Adrenal gland (tissue), 9 donors: ENCODE measurements at regions not wholly inside any gene's neighbourhood (a gene's known extent, or its start where the extent isn't known, plus 50 kb on each side); places are given as distances from the start of the nearest gene placed in this dataset.

ENCODE experiments used
- DNase-seq, 7 donors: peaks; one replicate each; pipeline ENCODE4 v3.0.0-alpha.2; 2019 to 2020
- H3K27ac ChIP-seq, 5 donors: fragments of 200-600 bp; sonication (generic) in 4 of 5; 1 replicate in 3 of 5; 2 replicates in 2 of 5; pipeline versions ENCODE4 v1.5.1 to v1.8.0; 2016 to 2020; ENCODE audit warnings: mild to moderate bottlenecking in 1 of 5
- H3K27me3 ChIP-seq: fragments of 200-600 bp; 2 replicates; pipeline ENCODE4 v1.8.0; 2021
- H3K36me3 ChIP-seq, 2 donors: fragments of 200-600 bp; replicated peaks in 1 of 2; 1 replicate in 1 of 2; 2 replicates in 1 of 2; pipeline versions ENCODE4 v1.5.1 to v1.8.0; 2018 to 2022
- H3K4me1 ChIP-seq, 2 donors: fragments of 200-600 bp; replicated peaks in 1 of 2; 1 replicate in 1 of 2; 2 replicates in 1 of 2; pipeline versions ENCODE4 v1.5.1 to v1.8.0; 2018 to 2021
- H3K4me3 ChIP-seq, 4 donors: fragments of 200-600 bp; sonication (generic) in 3 of 4; one replicate each; pipeline ENCODE4 v1.5.1; 2016 to 2018
- H3K9me3 ChIP-seq, 3 donors: fragments of 200-600 bp; sonication (generic) in 1 of 3; replicated peaks in 1 of 3; 1 replicate in 2 of 3; 2 replicates in 1 of 3; pipeline versions ENCODE4 v1.5.1 to v1.8.0; 2016 to 2021
- CTCF ChIP-seq, 6 experiments: fragments of 450-650 bp in 4 of 6; fragments of 200-600 bp in 2 of 6; sonication (generic) in 1 of 6; IDR thresholded peaks; 1 replicate in 5 of 6; 2 replicates in 1 of 6; pipeline versions ENCODE4 v1.5.1 to v1.8.0; 2016 to 2021; ENCODE audit warnings: antibody characterized with exemption in 6 of 6, mild to moderate bottlenecking in 2 of 6, moderate library complexity in 1 of 6
- POLR2A ChIP-seq, 2 donors: fragments of 450-650 bp; IDR thresholded peaks; one replicate each; pipeline ENCODE4 v1.6.1; 2017; ENCODE audit warnings: antibody characterized with exemption in 2 of 2, mild to moderate bottlenecking in 2 of 2, moderate library complexity in 1 of 2
- WGBS, 4 donors: extraction: QIAGEN DNeasy Blood & Tissue Kit in 2 of 4; methylation state at CpG; one replicate each; pipeline versions ENCODE4 v1.1.5 to v1.1.7; 2013 to 2017; 5-methylcytosine and 5-hydroxymethylcytosine counted together
- intact Hi-C, 2 donors: fragments of 100-400 bp; cut with DNase I; formaldehyde crosslinking; loops; one replicate each; pipeline versions ENCODE4 v1.14.1 to v1.15.0; 2022 to 2023
- donor health status: healthy with polysubstance abuse.
- donor health status: Bipolar disorder and iron deficiency.
- donor health status: DM: yes; HTN: yes; CAD: no.
- donor health status: DM: no; HTN: no; CAD: no.
- donor health status: DM: no; HTN: no; CAD: no.

- Histone ChIP-seq H3K9me3 (no peaks in the 10 kb centered on the region), H3K27ac (no peak overlapping the region), H3K4me3 (no peak overlapping the region), H3K27me3 (no peaks in the 10 kb centered on the region), H3K36me3 (no peaks in the 10 kb centered on the region), H3K4me1 (peaks cover 0 to 9% of the 10 kb centered on the region in 2 donors)
- 97 to 100% (median 97%) methylated on average over 4 of the region's 4 CpGs for WGBS, 4 donors
- TF ChIP-seq POLR2A (IDR thresholded peaks at IDR 0.05): no peak
- no peak for TF ChIP-seq CTCF (IDR thresholded peaks at IDR 0.05)
- intact Hi-C loops: no loop called here
- no peak for DNase-seq
Measured at GRCh38 chr1:232489256-232489655, 140.7 kb downstream of the SIPA1L2 start.

GRCh38 chr1:232487236-232487635 is 142.7 kb downstream of the SIPA1L2 start:
- 68 to 77% (median 73%) methylated on average over 3 of the region's 3 CpGs for WGBS, 4 donors
- Histone ChIP-seq H3K36me3 (no peaks in the 10 kb centered on the region), H3K27ac (no peak overlapping the region), H3K4me3 (no peak overlapping the region), H3K9me3 (no peaks in the 10 kb centered on the region), H3K4me1 (peaks cover 0 to 9% of the 10 kb centered on the region in 2 donors), H3K27me3 (no peaks in the 10 kb centered on the region)
- intact Hi-C loops: no loop called here
- no peak for DNase-seq
- TF ChIP-seq POLR2A (IDR thresholded peaks at IDR 0.05): no peak
- no peak for TF ChIP-seq CTCF (IDR thresholded peaks at IDR 0.05)

GRCh38 chr1:232486454-232487207 is 143.3 kb downstream of the SIPA1L2 start:
- TF ChIP-seq POLR2A (IDR thresholded peaks at IDR 0.05) (no peak), CTCF (IDR thresholded peaks at IDR 0.05) (no peak)
- intact Hi-C loops: no loop called here
- Histone ChIP-seq H3K4me1 (peaks cover 0 to 9% of the 10 kb centered on the region in 2 donors), H3K4me3 (no peak overlapping the region), H3K36me3 (no peaks in the 10 kb centered on the region), H3K9me3 (no peaks in the 10 kb centered on the region), H3K27ac (no peak overlapping the region), H3K27me3 (no peaks in the 10 kb centered on the region)
- WGBS, 4 donors: 80 to 87% (median 84%) methylated on average over 2 of the region's 2 CpGs
- DNase-seq: no peak

GRCh38 chr1:232486006-232486405 is 143.9 kb downstream of the SIPA1L2 start:
- WGBS, 4 donors: 86 to 89% (median 87%) methylated on average over 5 of the region's 5 CpGs
- H3K27me3 ChIP-seq: no peaks in the 10 kb centered on the region
- DNase-seq: no peak
- intact Hi-C loops: no loop called here
- no peaks in the 10 kb centered on the region for H3K36me3 ChIP-seq
- H3K4me1 ChIP-seq: peaks cover 0 to 9% of the 10 kb centered on the region in 2 donors
- TF ChIP-seq POLR2A (IDR thresholded peaks at IDR 0.05) (no peak), CTCF (IDR thresholded peaks at IDR 0.05) (no peak)
- H3K27ac ChIP-seq: no peak overlapping the region
- H3K4me3 ChIP-seq: no peak overlapping the region
- H3K9me3 ChIP-seq: no peaks in the 10 kb centered on the region
